GM12875 (cell line): ENCODE measurements at regions not wholly inside any gene's neighbourhood (a gene's known extent, or its start where the extent isn't known, plus 50 kb on each side); places are given as distances from the start of the nearest gene placed in this dataset.

Source experiments
- H3K4me3 ChIP-seq: one replicate; pipeline ENCODE4 v1.5.1; 2011; ENCODE audit warnings: low read depth, low read length, control low read depth
- CTCF ChIP-seq: IDR thresholded peaks from 2 replicates; pipeline ENCODE4 v1.5.1; 2011; ENCODE audit warnings: low read depth, mild to moderate bottlenecking, control low read depth, inconsistent platforms, low read length, moderate library complexity, borderline replicate concordance; ENCODE audit not compliant: insufficient read depth

- no peak for TF ChIP-seq CTCF
- H3K4me3 ChIP-seq, result no peak overlapping the region
Measured at GRCh38 chr14:97456462-97456861, 659.3 kb downstream of the VRK1 start.

- no peak overlapping the region for H3K4me3 ChIP-seq
- TF ChIP-seq CTCF, result no peak
Measured at GRCh38 chr14:97456958-97457357, 659.8 kb downstream of the VRK1 start.

- H3K4me3 ChIP-seq, result no peak overlapping the region
- no peak for TF ChIP-seq CTCF
Measured at GRCh38 chr14:97457575-97458085, 660.4 kb downstream of the VRK1 start.

GRCh38 chr14:97458255-97458654 is 661.1 kb downstream of the VRK1 start:
- TF ChIP-seq CTCF, result no peak
- H3K4me3 ChIP-seq, result no peak overlapping the region

- TF ChIP-seq CTCF, result no peak
Measured at GRCh38 chr14:97458661-97459579, 661.7 kb downstream of the VRK1 start.

GRCh38 chr14:97462081-97462480 is 664.9 kb downstream of the VRK1 start:
- H3K4me3 ChIP-seq, result no peak overlapping the region
- no peak for TF ChIP-seq CTCF

More at GRCh38 chr14:97458661-97459579, 661.7 kb downstream of the VRK1 start:
- no peak overlapping the region for H3K4me3 ChIP-seq

GRCh38 chr14:97468220-97468619 is 671.0 kb downstream of the VRK1 start:
- no peak overlapping the region for H3K4me3 ChIP-seq
- TF ChIP-seq CTCF, result no peak
